PC-9 (cell line): ENCODE measurements at regions not wholly inside any gene's neighbourhood (a gene's known extent, or its start where the extent isn't known, plus 50 kb on each side); places are given as distances from the start of the nearest gene placed in this dataset.

Source experiments
- CTCF ChIP-seq: fragments of 200-600 bp; sonication (generic); conservative IDR thresholded peaks from 2 replicates; pipeline ENCODE4 v1.6.1; 2017; ENCODE audit warnings: mixed run types, antibody characterized with exemption, mild to moderate bottlenecking, moderate library complexity
- EZH2 ChIP-seq: fragments of 200-600 bp; sonication (generic); IDR thresholded peaks from 2 replicates; pipeline ENCODE4 v1.8.0; 2017; ENCODE audit warnings: antibody characterized with exemption, low read depth

GRCh38 chr16:50441486-50442157, 72.8 kb upstream of the BRD7 start:
- TF ChIP-seq CTCF (no peak), EZH2 (no peak)
